IPS-15b (cell line): ENCODE measurements at regions not wholly inside any gene's neighbourhood (a gene's known extent, or its start where the extent isn't known, plus 50 kb on each side); places are given as distances from the start of the nearest gene placed in this dataset.

Experiments used
- H3K27me3 ChIP-seq: one replicate; pipeline ENCODE4 v1.6.1; 2013; ENCODE audit warnings: low read length; ENCODE audit not compliant: control insufficient read depth, insufficient read depth
- H3K36me3 ChIP-seq: one replicate; pipeline ENCODE4 v1.6.1; 2013; ENCODE audit warnings: low read length; ENCODE audit not compliant: control insufficient read depth, insufficient read depth
- H3K4me1 ChIP-seq: one replicate; pipeline ENCODE4 v1.6.1; 2013; ENCODE audit warnings: mild to moderate bottlenecking, low read length; ENCODE audit not compliant: control insufficient read depth, insufficient read depth
- H3K4me3 ChIP-seq: one replicate; pipeline ENCODE4 v1.5.1; 2013; ENCODE audit warnings: low read depth, low read length
- H3K9ac ChIP-seq: one replicate; pipeline ENCODE4 v1.6.1; 2013; ENCODE audit warnings: low read depth, mild to moderate bottlenecking, low read length
- H3K9me3 ChIP-seq: one replicate; pipeline ENCODE4 v1.6.1; 2013; ENCODE audit warnings: mild to moderate bottlenecking, low read length; ENCODE audit not compliant: control insufficient read depth, insufficient read depth

- H3K4me3 ChIP-seq: no peak overlapping the region
Observed at GRCh38 chr11:76298255-76298654, 82.7 kb downstream of the THAP12 start.

GRCh38 chr11:76296731-76297542 lies 84.0 kb downstream of the THAP12 start:
- Histone ChIP-seq H3K36me3 (no peaks in the 10 kb centered on the region), H3K9me3 (no peaks in the 10 kb centered on the region), H3K4me3 (no peak overlapping the region), H3K27me3 (peaks cover 2% of the 10 kb centered on the region), H3K9ac (no peak overlapping the region), H3K4me1 (no peaks in the 10 kb centered on the region)

More at GRCh38 chr11:76298255-76298654, 82.7 kb downstream of the THAP12 start:
- no peaks in the 10 kb centered on the region for H3K36me3 ChIP-seq
- H3K27me3 ChIP-seq: no peaks in the 10 kb centered on the region
- H3K9ac ChIP-seq: no peak overlapping the region
- no peaks in the 10 kb centered on the region for H3K4me1 ChIP-seq
- H3K9me3 ChIP-seq: no peaks in the 10 kb centered on the region

GRCh38 chr11:76293189-76293631 lies 86.9 kb upstream of the WNT11 start:
- Histone ChIP-seq H3K9ac (no peak overlapping the region), H3K27me3 (peaks cover 2% of the 10 kb centered on the region), H3K4me1 (no peaks in the 10 kb centered on the region), H3K9me3 (no peaks in the 10 kb centered on the region), H3K4me3 (no peak overlapping the region), H3K36me3 (no peaks in the 10 kb centered on the region)

- Histone ChIP-seq H3K9me3 (no peaks in the 10 kb centered on the region), H3K36me3 (no peaks in the 10 kb centered on the region), H3K27me3 (peaks cover 2% of the 10 kb centered on the region), H3K4me3 (no peak overlapping the region), H3K4me1 (no peaks in the 10 kb centered on the region), H3K9ac (no peak overlapping the region)
Observed at GRCh38 chr11:76292583-76293188, 86.4 kb upstream of the WNT11 start.

- Histone ChIP-seq H3K4me1 (no peaks in the 10 kb centered on the region), H3K9me3 (no peaks in the 10 kb centered on the region), H3K9ac (no peak overlapping the region), H3K27me3 (peaks cover 2% of the 10 kb centered on the region), H3K36me3 (no peaks in the 10 kb centered on the region), H3K4me3 (no peak overlapping the region)
Observed at GRCh38 chr11:76291576-76292526, 85.5 kb upstream of the WNT11 start.

- H3K4me1 ChIP-seq: no peaks in the 10 kb centered on the region
- peaks cover 4% of the 10 kb centered on the region for H3K27me3 ChIP-seq
- no peaks in the 10 kb centered on the region for H3K9me3 ChIP-seq
- no peak overlapping the region for H3K9ac ChIP-seq
- H3K36me3 ChIP-seq: no peaks in the 10 kb centered on the region
- H3K4me3 ChIP-seq: no peak overlapping the region
Observed at GRCh38 chr11:76288166-76288980, 82.1 kb upstream of the WNT11 start.

- Histone ChIP-seq H3K4me3 (no peak overlapping the region), H3K9ac (no peak overlapping the region), H3K27me3 (peaks cover 2% of the 10 kb centered on the region), H3K36me3 (no peaks in the 10 kb centered on the region), H3K9me3 (no peaks in the 10 kb centered on the region), H3K4me1 (no peaks in the 10 kb centered on the region)
Observed at GRCh38 chr11:76287227-76287626, 80.9 kb upstream of the WNT11 start.

- Histone ChIP-seq H3K36me3 (no peaks in the 10 kb centered on the region), H3K27me3 (peaks cover 4% of the 10 kb centered on the region), H3K4me3 (no peak overlapping the region), H3K9ac (no peak overlapping the region), H3K4me1 (no peaks in the 10 kb centered on the region), H3K9me3 (no peaks in the 10 kb centered on the region)
Observed at GRCh38 chr11:76285397-76286104, 79.2 kb upstream of the WNT11 start.

- Histone ChIP-seq H3K27me3 (peaks cover 4% of the 10 kb centered on the region), H3K4me1 (peaks cover 8% of the 10 kb centered on the region), H3K4me3 (no peak overlapping the region), H3K9ac (no peak overlapping the region), H3K36me3 (no peaks in the 10 kb centered on the region), H3K9me3 (no peaks in the 10 kb centered on the region)
Observed at GRCh38 chr11:76284161-76284560, 77.9 kb upstream of the WNT11 start.

GRCh38 chr11:76282811-76283595 lies 76.7 kb upstream of the WNT11 start:
- Histone ChIP-seq H3K36me3 (no peaks in the 10 kb centered on the region), H3K4me1 (peaks cover 9% of the 10 kb centered on the region), H3K27me3 (peaks cover 4% of the 10 kb centered on the region), H3K4me3 (no peak overlapping the region), H3K9ac (no peak overlapping the region), H3K9me3 (no peaks in the 10 kb centered on the region)
